Left ventricle myocardium inferior (tissue), 1 donor: ENCODE measurements at regions not wholly inside any gene's neighbourhood (a gene's known extent, or its start where the extent isn't known, plus 50 kb on each side); places are given as distances from the start of the nearest gene placed in this dataset.

Experiments used
- DNase-seq: peaks from one replicate; pipeline ENCODE4 v3.0.0-alpha.2; 2020
- H3K27ac ChIP-seq: fragments of 200-600 bp; replicated peaks from 2 replicates; pipeline ENCODE4 v1.8.0; 2021
- H3K27me3 ChIP-seq: fragments of 200-600 bp; 2 replicates; pipeline ENCODE4 v1.8.0; 2021; ENCODE audit warnings: low read depth
- H3K36me3 ChIP-seq: fragments of 200-600 bp; 2 replicates; pipeline ENCODE4 v1.8.0; 2021
- H3K4me1 ChIP-seq: fragments of 200-600 bp; 2 replicates; pipeline ENCODE4 v1.8.0; 2021
- H3K4me3 ChIP-seq: fragments of 200-600 bp; 2 replicates; pipeline ENCODE4 v1.8.0; 2021; ENCODE audit warnings: mild to moderate bottlenecking, moderate library complexity
- H3K9me3 ChIP-seq: fragments of 200-600 bp; replicated peaks from 2 replicates; pipeline ENCODE4 v1.8.0; 2021
- CTCF ChIP-seq: fragments of 200-600 bp; IDR thresholded peaks from 2 replicates; pipeline ENCODE4 v1.8.0; 2021; ENCODE audit warnings: antibody characterized with exemption, mild to moderate bottlenecking, borderline replicate concordance
- intact Hi-C: fragments of 100-400 bp; cut with micrococcal nuclease; formaldehyde crosslinking; loops from one replicate; pipeline ENCODE4 v1.11.0; 2022
- donor health status: DM: no; HTN: yes; CAD: no; lungs with severe emphysema.

GRCh38 chr2:236892721-236893120 is 193.0 kb upstream of the COPS8 start:
- H3K36me3 ChIP-seq, result no peaks in the 10 kb centered on the region
- H3K27me3 ChIP-seq, result no peaks in the 10 kb centered on the region
- intact Hi-C loops, result no loop called here
- no peak overlapping the region for H3K27ac ChIP-seq
- peaks cover 16% of the 10 kb centered on the region for H3K4me1 ChIP-seq
- DNase-seq, result no peak
- no peak for TF ChIP-seq CTCF
- H3K4me3 ChIP-seq, result no peak overlapping the region
- no peaks in the 10 kb centered on the region for H3K9me3 ChIP-seq

DNA sequence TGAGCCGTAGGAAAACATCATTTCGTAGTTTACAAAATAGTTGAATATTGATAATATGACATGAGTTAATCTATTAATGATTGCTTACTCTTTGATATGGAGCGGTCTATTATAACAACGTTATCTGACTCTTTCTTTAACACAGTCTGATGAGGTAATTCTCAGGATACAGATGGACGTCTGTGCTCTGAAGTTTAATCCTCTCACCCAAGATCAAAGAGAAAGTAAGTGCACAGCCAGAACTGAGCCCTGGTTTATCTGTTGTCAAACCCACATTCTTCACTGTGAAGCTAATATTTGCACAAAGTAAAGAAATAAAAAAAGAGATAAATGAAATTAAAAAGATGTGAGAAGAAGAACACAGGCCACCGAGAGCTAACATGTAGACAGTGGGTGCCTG is 190.9 kb upstream of the COPS8 start:
- intact Hi-C loops, result no loop called here
- DNase-seq, result no peak
- H3K4me3 ChIP-seq, result no peak overlapping the region
- no peaks in the 10 kb centered on the region for H3K4me1 ChIP-seq
- no peak overlapping the region for H3K27ac ChIP-seq
- no peaks in the 10 kb centered on the region for H3K36me3 ChIP-seq
- no peaks in the 10 kb centered on the region for H3K9me3 ChIP-seq
- TF ChIP-seq CTCF, result no peak
- H3K27me3 ChIP-seq, result no peaks in the 10 kb centered on the region

GRCh38 chr2:236895497-236895896 is 190.2 kb upstream of the COPS8 start:
- intact Hi-C loops, result no loop called here
- H3K4me1 ChIP-seq, result no peaks in the 10 kb centered on the region
- no peak for TF ChIP-seq CTCF
- H3K36me3 ChIP-seq, result no peaks in the 10 kb centered on the region
- no peaks in the 10 kb centered on the region for H3K27me3 ChIP-seq
- no peak overlapping the region for H3K27ac ChIP-seq
- no peak overlapping the region for H3K4me3 ChIP-seq
- no peak for DNase-seq
- no peaks in the 10 kb centered on the region for H3K9me3 ChIP-seq

- no peak for DNase-seq
- H3K4me3 ChIP-seq, result no peak overlapping the region
- intact Hi-C loops, result no loop called here
- H3K27ac ChIP-seq, result no peak overlapping the region
- no peaks in the 10 kb centered on the region for H3K4me1 ChIP-seq
- no peaks in the 10 kb centered on the region for H3K36me3 ChIP-seq
- no peaks in the 10 kb centered on the region for H3K9me3 ChIP-seq
- no peaks in the 10 kb centered on the region for H3K27me3 ChIP-seq
- TF ChIP-seq CTCF, result no peak
These were observed 189.0 kb upstream of the COPS8 start for GRCh38 chr2:236896688-236897087.

DNA sequence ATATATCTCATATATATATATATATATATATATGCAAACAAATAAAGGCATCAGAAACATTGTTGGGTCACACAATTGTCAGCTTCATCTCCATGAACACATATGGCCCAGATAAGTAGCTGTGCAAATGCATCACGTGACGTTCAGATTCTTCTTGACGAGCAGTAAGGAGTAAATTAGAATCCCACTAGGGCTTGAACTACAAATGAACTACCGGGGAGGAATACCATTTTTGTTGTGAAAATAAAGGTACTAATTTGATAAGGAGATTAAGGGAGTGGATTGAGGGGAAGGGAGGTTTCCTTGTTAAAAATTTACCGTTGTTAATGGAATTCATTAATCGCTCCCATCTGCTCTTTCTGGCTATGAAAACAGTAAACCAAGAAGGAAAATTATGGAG is 186.5 kb upstream of the COPS8 start:
- no peak for TF ChIP-seq CTCF
- peaks cover 6% of the 10 kb centered on the region for H3K27me3 ChIP-seq
- H3K36me3 ChIP-seq, result no peaks in the 10 kb centered on the region
- no peaks in the 10 kb centered on the region for H3K9me3 ChIP-seq
- intact Hi-C loops, result no loop called here
- no peak for DNase-seq
- no peak overlapping the region for H3K27ac ChIP-seq
- H3K4me1 ChIP-seq, result no peaks in the 10 kb centered on the region
- no peak overlapping the region for H3K4me3 ChIP-seq
